Neural cell (in vitro differentiated cells): ENCODE measurements at regions not wholly inside any gene's neighbourhood (a gene's known extent, or its start where the extent isn't known, plus 50 kb on each side); places are given as distances from the start of the nearest gene placed in this dataset.

Experiments
- H2AFZ ChIP-seq: fragments of 200-600, 300-800 bp; sonication (generic), shearing (Covaris generic); 2 replicates; pipeline ENCODE4 v1.6.0; 2014; ENCODE audit warnings: low read depth, mild to moderate bottlenecking, antibody characterized with exemption, low read length, moderate library complexity
- H3F3A ChIP-seq: fragments of 200-600 bp; shearing (Covaris generic); 2 replicates; pipeline ENCODE4 v1.6.1; 2016; ENCODE audit warnings: mild to moderate bottlenecking, moderate library complexity, mixed read lengths, antibody characterized with exemption, low read length; ENCODE audit not compliant: insufficient read depth, poor library complexity, severe bottlenecking
- H3K27ac ChIP-seq: fragments of 200-600, 300-800 bp; sonication (generic), shearing (Covaris generic); 2 replicates; pipeline ENCODE4 v1.5.1; 2014; ENCODE audit warnings: mild to moderate bottlenecking, low read length, moderate library complexity
- H3K27me3 ChIP-seq: fragments of 300-800, 200-600 bp; sonication (generic), shearing (Covaris generic); 2 replicates; pipeline ENCODE4 v1.6.0; 2014; ENCODE audit warnings: mild to moderate bottlenecking, low read depth, low read length, moderate library complexity; ENCODE audit not compliant: insufficient read depth
- H3K36me3 ChIP-seq: fragments of 300-800, 200-600 bp; sonication (generic), shearing (Covaris generic); 2 replicates; pipeline ENCODE4 v1.5.1; 2014; ENCODE audit warnings: mild to moderate bottlenecking, antibody characterized with exemption, low read length, moderate library complexity; ENCODE audit not compliant: insufficient read depth
- H3K4me2 ChIP-seq: fragments of 300-800, 200-600 bp; sonication (generic), shearing (Covaris generic); 2 replicates; pipeline ENCODE4 v1.6.0; 2014; ENCODE audit warnings: mild to moderate bottlenecking, low read length
- H3K4me3 ChIP-seq: fragments of 300-800, 200-600 bp; sonication (generic), shearing (Covaris generic); 2 replicates; pipeline ENCODE4 v1.5.1; 2014; ENCODE audit warnings: mild to moderate bottlenecking, low read length, moderate library complexity
- H3K79me2 ChIP-seq: fragments of 200-600 bp; shearing (Covaris generic); replicated peaks from 2 replicates; pipeline ENCODE4 v1.6.0; 2014; ENCODE audit warnings: mild to moderate bottlenecking, low read length, moderate library complexity; ENCODE audit not compliant: insufficient read depth
- H3K9ac ChIP-seq: fragments of 300-800, 200-600 bp; sonication (generic), shearing (Covaris generic); 2 replicates; pipeline ENCODE4 v1.6.1; 2016; ENCODE audit warnings: mild to moderate bottlenecking, low read length, mixed read lengths
- H3K9me2 ChIP-seq: fragments of 200-600 bp; shearing (Covaris generic); 2 replicates; pipeline ENCODE4 v1.6.1; 2016; ENCODE audit warnings: mild to moderate bottlenecking, low read length, mixed read lengths; ENCODE audit not compliant: insufficient read depth
- H3K9me3 ChIP-seq: fragments of 200-600, 300-800 bp; sonication (generic), shearing (Covaris generic); 2 replicates; pipeline ENCODE4 v1.6.1; 2016; ENCODE audit warnings: mild to moderate bottlenecking, mixed run types, low read length, moderate library complexity, mixed read lengths
- H4K20me1 ChIP-seq: fragments of 200-600 bp; shearing (Covaris generic); 2 replicates; pipeline ENCODE4 v1.6.1; 2016; ENCODE audit warnings: mild to moderate bottlenecking, mixed run types; ENCODE audit not compliant: insufficient read depth
- EP300 ChIP-seq: fragments of 450-650 bp; conservative IDR thresholded peaks from 2 replicates; pipeline ENCODE4 v1.6.1; 2014; ENCODE audit warnings: antibody characterized with exemption, mild to moderate bottlenecking, moderate library complexity; ENCODE audit not compliant: poor library complexity, severe bottlenecking
- EZH2 ChIP-seq: fragments of 200-600, 300-800 bp; shearing (Covaris generic), sonication (generic); IDR thresholded peaks from 2 replicates; pipeline ENCODE4 v1.6.1; 2014; ENCODE audit warnings: antibody characterized with exemption, low read length, borderline replicate concordance, mild to moderate bottlenecking; ENCODE audit not compliant: insufficient read depth, poor library complexity, severe bottlenecking
- POLR2AphosphoS5 ChIP-seq: IDR thresholded peaks from 2 replicates; pipeline ENCODE4 v1.6.1; 2012
- RAD21 ChIP-seq: fragments of 450-650 bp; conservative IDR thresholded peaks from 2 replicates; pipeline ENCODE4 v1.6.1; 2014; ENCODE audit warnings: antibody characterized with exemption, mild to moderate bottlenecking, moderate library complexity
- SMC3 ChIP-seq: fragments of 450-650 bp; conservative IDR thresholded peaks from 2 replicates; pipeline ENCODE4 v1.6.1; 2014; ENCODE audit warnings: antibody characterized with exemption, mild to moderate bottlenecking, moderate library complexity; ENCODE audit not compliant: poor library complexity
- TF ChIP-seq, protein P1 (sequence below): fragments of 450-650 bp; IDR thresholded peaks from 2 replicates; pipeline ENCODE4 v1.5.1; 2014; ENCODE audit warnings: antibody characterized with exemption, mild to moderate bottlenecking, moderate library complexity; ENCODE audit not compliant: poor library complexity, severe bottlenecking

DNA sequence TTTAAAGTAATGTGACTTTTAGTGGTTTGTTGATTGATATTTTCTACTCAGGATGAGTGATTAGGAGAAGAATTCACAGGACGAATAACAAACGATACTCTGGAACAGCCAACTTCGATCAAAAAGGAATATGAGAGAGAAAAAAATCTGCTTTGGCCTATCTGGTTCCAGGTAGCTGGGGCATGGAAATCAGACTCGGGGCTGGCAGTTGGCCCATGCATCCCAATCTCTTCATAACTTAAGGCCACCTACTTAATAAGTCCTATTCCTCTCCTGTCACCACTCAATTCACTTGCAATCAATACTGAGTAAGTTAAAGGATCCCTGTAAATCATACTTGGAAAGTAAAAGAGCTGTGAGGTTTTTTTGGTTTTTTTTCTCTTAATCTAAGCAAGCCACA, 1116.2 kb downstream of the SORCS3 start (continued):
- TF ChIP-seq EP300: no peak

DNA sequence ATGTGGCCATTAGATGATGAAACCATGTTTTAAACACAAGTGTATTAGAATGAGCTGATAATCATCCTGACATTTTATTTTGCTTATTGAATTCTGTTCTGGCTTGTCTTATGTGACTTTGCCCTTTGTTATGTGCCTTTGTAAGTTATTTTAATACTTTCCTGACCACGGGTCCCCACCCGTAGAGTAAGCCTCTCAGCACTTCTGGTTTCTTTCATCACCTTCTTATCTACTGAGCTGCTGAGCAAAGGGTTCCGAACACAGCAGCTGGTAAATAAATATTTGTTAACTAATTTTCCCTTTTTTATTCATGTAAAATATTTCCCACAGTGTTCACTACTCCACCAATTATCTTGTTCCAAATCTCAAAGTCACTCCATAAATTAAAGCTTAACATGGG, 1115.3 kb downstream of the SORCS3 start:
- Histone ChIP-seq H3F3A (no peaks in the 10 kb centered on the region), H3K27ac (no peak overlapping the region), H3K9ac (no peak overlapping the region), H3K36me3 (no peaks in the 10 kb centered on the region), H3K4me3 (no peak overlapping the region), H4K20me1 (no peaks in the 10 kb centered on the region), H3K79me2 (no peaks in the 10 kb centered on the region), H2AFZ (no peak overlapping the region), H3K27me3 (no peaks in the 10 kb centered on the region), H3K9me2 (no peaks in the 10 kb centered on the region), H3K9me3 (no peaks in the 10 kb centered on the region), H3K4me2 (no peak overlapping the region)
- no peak for TF ChIP-seq POLR2AphosphoS5

DNA sequence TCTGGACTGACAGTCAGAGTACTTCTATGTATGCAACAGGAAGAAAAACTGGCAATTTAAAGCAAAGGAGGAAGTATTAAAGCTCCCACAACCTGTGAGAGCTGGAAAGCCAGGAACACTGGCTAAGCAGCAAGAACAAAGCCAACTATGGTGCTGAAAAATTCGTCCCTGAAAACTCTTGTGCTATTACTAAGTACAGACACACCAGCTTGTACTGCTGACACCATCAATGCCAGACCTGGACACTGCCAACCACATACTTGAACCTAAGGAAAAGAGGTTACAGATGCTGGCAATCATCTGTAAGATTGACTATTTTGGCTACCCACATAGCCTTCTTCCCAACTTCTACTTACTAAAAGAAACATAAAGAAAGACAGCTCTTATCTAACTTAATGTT, 1110.6 kb downstream of the SORCS3 start:
- Histone ChIP-seq H3K79me2 (no peaks in the 10 kb centered on the region), H3K4me2 (no peak overlapping the region), H3K9ac (no peak overlapping the region), H3K9me2 (no peaks in the 10 kb centered on the region), H3K36me3 (no peaks in the 10 kb centered on the region), H3K4me3 (no peak overlapping the region), H2AFZ (no peak overlapping the region), H3K27me3 (no peaks in the 10 kb centered on the region), H3K9me3 (no peaks in the 10 kb centered on the region), H4K20me1 (no peaks in the 10 kb centered on the region), H3F3A (no peaks in the 10 kb centered on the region), H3K27ac (no peak overlapping the region)
- TF ChIP-seq SMC3: no peak
- TF ChIP-seq, protein P1, sequence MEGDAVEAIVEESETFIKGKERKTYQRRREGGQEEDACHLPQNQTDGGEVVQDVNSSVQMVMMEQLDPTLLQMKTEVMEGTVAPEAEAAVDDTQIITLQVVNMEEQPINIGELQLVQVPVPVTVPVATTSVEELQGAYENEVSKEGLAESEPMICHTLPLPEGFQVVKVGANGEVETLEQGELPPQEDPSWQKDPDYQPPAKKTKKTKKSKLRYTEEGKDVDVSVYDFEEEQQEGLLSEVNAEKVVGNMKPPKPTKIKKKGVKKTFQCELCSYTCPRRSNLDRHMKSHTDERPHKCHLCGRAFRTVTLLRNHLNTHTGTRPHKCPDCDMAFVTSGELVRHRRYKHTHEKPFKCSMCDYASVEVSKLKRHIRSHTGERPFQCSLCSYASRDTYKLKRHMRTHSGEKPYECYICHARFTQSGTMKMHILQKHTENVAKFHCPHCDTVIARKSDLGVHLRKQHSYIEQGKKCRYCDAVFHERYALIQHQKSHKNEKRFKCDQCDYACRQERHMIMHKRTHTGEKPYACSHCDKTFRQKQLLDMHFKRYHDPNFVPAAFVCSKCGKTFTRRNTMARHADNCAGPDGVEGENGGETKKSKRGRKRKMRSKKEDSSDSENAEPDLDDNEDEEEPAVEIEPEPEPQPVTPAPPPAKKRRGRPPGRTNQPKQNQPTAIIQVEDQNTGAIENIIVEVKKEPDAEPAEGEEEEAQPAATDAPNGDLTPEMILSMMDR: no peak
- no peak for TF ChIP-seq EZH2
- TF ChIP-seq RAD21: no peak
- no peak for TF ChIP-seq EP300

DNA sequence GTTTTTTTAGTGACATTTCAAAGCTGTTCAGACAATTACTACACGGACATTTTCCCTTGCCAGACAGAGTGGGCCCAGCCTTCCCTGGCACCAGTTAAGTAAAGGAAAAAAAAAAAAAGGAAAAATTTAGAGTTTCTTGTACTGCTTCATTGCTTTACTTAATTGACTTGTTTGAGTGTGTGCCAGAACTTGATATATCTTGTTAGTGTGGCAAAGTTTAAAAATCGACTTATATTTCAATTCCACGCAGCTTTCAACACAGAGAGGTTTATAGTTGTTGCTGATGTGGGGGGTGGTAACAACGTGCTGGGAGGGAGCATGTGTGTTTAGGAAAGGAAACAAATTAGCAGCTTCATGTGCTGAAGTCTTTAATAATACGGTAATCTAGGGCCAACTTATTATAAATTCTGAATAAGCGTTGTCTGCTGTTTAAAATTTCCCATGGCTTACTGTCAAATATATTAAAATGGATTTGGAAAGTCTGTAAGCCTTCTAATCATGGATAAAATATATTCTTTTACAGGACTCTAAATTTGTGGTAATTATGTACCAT, 1104.6 kb downstream of the SORCS3 start:
- no peak overlapping the region for H3K4me3 ChIP-seq
- H3K27ac ChIP-seq: no peak overlapping the region
- no peaks in the 10 kb centered on the region for H3K9me3 ChIP-seq
- H3F3A ChIP-seq: no peaks in the 10 kb centered on the region
- no peaks in the 10 kb centered on the region for H3K79me2 ChIP-seq
- H3K9me2 ChIP-seq: no peaks in the 10 kb centered on the region
- no peak overlapping the region for H3K4me2 ChIP-seq
- no peak for TF ChIP-seq POLR2AphosphoS5
- H3K36me3 ChIP-seq: no peaks in the 10 kb centered on the region
- no peaks in the 10 kb centered on the region for H4K20me1 ChIP-seq
- H3K9ac ChIP-seq: no peak overlapping the region
- H3K27me3 ChIP-seq: no peaks in the 10 kb centered on the region
- H2AFZ ChIP-seq: no peak overlapping the region
